Activated B cell treated with CpG ODN at 0.5 μM for 24 hours (primary cell): ENCODE measurements at regions not wholly inside any gene's neighbourhood (a gene's known extent, or its start where the extent isn't known, plus 50 kb on each side); places are given as distances from the start of the nearest gene placed in this dataset.

Source experiments
- ATAC-seq: fragments of 200-7000 bp; cut with Tn5 transposase; one replicate; pipeline ENCODE4 v1.10.0; 2021; ENCODE audit warnings: low read depth, mild to moderate bottlenecking, moderate library complexity
- CTCF ChIA-PET: fragments of 350-600 bp; sonication (Branson Sonifier 250); formaldehyde crosslinking; loops from one replicate; lab custom pipeline; 2021; ENCODE audit warnings: antibody characterized with exemption; lab: Charles Lee
- POLR2A ChIA-PET: fragments of 350-600 bp; sonication (Branson Sonifier 250); formaldehyde crosslinking; loops from one replicate; lab custom pipeline; 2021; ENCODE audit warnings: antibody characterized with exemption; lab: Charles Lee
- DNase-seq: peaks from one replicate; pipeline ENCODE4 v3.0.0; 2022
- H3K27ac Mint-ChIP-seq: one replicate; pipeline ENCODE4 v1.8.0; 2020; ENCODE audit warnings: mixed read lengths
- H3K27me3 Mint-ChIP-seq: one replicate; pipeline ENCODE4 v1.8.0; 2021; ENCODE audit warnings: mixed read lengths
- H3K36me3 Mint-ChIP-seq: one replicate; pipeline ENCODE4 v1.8.0; 2021; ENCODE audit warnings: low read depth, mixed read lengths
- H3K4me1 Mint-ChIP-seq: one replicate; pipeline ENCODE4 v1.8.0; 2021; ENCODE audit warnings: mixed read lengths
- H3K4me3 Mint-ChIP-seq: one replicate; pipeline ENCODE4 v1.8.0; 2020; ENCODE audit warnings: mild to moderate bottlenecking, mixed read lengths
- H3K9me3 Mint-ChIP-seq: one replicate; pipeline ENCODE4 v1.8.0; 2020; ENCODE audit warnings: mixed read lengths
- CTCF ChIP-seq: fragments of 200-600 bp; IDR thresholded peaks from one replicate; pipeline ENCODE4 v1.8.0; 2022; ENCODE audit warnings: antibody characterized with exemption, mild to moderate bottlenecking
- intact Hi-C: fragments of 100-400 bp; cut with micrococcal nuclease; formaldehyde crosslinking; loops from one replicate; pipeline ENCODE4 v1.15.1; 2024

DNA sequence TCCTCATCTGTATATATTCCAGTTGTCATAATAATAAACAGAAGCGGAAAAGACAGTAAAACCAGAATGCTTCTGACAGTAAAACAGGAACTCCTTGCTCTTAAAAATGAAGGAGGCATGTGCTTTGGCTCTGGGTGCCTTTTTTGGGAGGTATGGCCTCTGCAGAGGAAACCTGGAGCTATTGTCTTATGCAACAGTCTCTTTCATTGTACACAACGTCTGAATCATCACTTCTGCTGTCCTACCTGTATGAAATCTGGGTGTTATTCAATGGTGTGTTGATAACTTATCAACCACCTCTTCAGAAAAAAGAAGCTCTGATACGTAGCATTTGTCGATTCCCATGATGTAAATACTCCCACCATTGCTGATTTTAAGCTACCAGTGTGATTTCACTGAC is 64.8 kb downstream of the CDCA7 start:
- H3K27ac Mint-ChIP-seq = no peak overlapping the region

DNA sequence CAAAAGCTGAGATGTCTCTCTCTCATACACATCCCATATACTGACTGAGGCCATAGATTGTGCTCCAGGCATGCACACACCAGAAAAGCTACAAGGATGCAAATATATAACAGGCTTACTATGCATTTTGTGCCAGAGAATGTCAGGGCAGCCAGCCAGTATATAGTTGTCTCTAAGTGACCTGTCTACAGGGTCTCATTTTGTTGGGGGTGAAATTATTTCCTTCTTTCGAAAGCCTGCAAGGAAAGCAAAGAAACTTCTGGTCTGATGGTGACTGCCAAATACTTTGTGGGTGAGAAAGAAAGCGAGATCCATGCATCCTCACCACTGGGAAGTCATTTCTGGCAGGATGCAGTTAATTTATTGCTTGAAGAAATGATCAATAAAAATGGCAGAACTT is 70.2 kb downstream of the CDCA7 start:
- no peak for TF ChIP-seq CTCF
- Mint-ChIP-seq H3K9me3 (no peaks in the 10 kb centered on the region), H3K4me1 (no peaks in the 10 kb centered on the region), H3K27ac (no peak overlapping the region), H3K27me3 (peaks cover 30% of the 10 kb centered on the region), H3K4me3 (no peak overlapping the region), H3K36me3 (no peaks in the 10 kb centered on the region)
- POLR2A ChIA-PET = no interaction called here
- CTCF ChIA-PET = no interaction called here
- ATAC-seq (no peak), DNase-seq (no peak)
- intact Hi-C loops = no loop called here

More for the DNA sequence above, 64.8 kb downstream of the CDCA7 start:
- CTCF ChIA-PET = interaction anchor here (0.9 kb wide), 1 partner anchor 18 kb away, joined by 4 read pairs; no protein-coding TSS in a partner anchor
- H3K4me3 Mint-ChIP-seq = no peak overlapping the region
- H3K9me3 Mint-ChIP-seq = no peaks in the 10 kb centered on the region
- DNase-seq = no peak
- TF ChIP-seq CTCF = no peak
- ATAC-seq = no peak
- no peaks in the 10 kb centered on the region for H3K4me1 Mint-ChIP-seq
- intact Hi-C loops = no loop called here
- no peaks in the 10 kb centered on the region for H3K36me3 Mint-ChIP-seq
- POLR2A ChIA-PET = no interaction called here
- H3K27me3 Mint-ChIP-seq = peaks cover 33% of the 10 kb centered on the region

DNA sequence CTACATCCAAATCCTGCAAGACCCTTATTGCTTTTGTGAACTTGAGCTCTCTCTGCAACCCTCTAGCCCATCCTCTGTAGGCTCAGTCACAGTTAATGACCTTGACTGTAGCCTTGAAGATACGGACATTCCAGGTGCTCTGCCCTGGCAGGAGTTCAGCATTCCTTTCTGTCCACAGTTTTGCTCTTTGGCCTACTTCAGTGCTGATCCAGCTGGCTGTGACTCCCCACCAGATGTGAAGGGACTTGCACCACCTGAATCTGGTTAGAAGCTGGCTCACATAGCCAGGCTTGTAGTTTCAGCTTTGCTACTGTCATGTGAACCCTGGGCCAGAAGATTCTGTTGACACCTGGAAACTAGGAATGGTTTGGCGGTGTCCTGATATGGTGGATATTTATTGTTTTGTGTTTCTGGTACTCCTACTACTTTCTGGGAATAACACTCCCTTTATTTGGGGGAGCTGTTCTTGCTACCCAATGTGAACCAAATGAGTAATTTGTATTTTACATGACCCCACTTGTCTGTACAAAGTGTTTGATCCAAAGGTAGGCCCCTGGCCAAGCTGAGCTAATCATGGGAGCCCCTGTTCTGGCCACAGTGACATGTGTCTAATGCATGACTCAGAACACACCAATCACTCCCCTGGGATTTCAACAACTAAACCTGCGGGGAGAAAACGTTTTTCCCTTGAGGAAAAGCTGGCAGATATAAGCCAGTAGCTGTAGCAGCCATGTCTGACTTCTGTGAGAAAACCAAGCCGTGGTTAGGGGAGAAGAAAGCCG is 73.4 kb downstream of the CDCA7 start:
- DNase-seq = no peak
- H3K27ac Mint-ChIP-seq = no peak overlapping the region
- no peaks in the 10 kb centered on the region for H3K9me3 Mint-ChIP-seq
- intact Hi-C loops = no loop called here
- H3K4me3 Mint-ChIP-seq = no peak overlapping the region
- no peaks in the 10 kb centered on the region for H3K36me3 Mint-ChIP-seq
- no peak for ATAC-seq
- H3K4me1 Mint-ChIP-seq = peaks cover 6% of the 10 kb centered on the region
- ChIA-PET CTCF (no interaction called here), POLR2A (no interaction called here)
- H3K27me3 Mint-ChIP-seq = peaks cover 25% of the 10 kb centered on the region
- TF ChIP-seq CTCF = no peak

GRCh38 chr2:173431191-173431590 is 76.5 kb downstream of the CDCA7 start:
- Mint-ChIP-seq H3K4me3 (no peak overlapping the region), H3K27ac (no peak overlapping the region), H3K36me3 (no peaks in the 10 kb centered on the region), H3K27me3 (peaks cover 29% of the 10 kb centered on the region), H3K4me1 (peaks cover 6% of the 10 kb centered on the region), H3K9me3 (no peaks in the 10 kb centered on the region)
- intact Hi-C loops = no loop called here
- ChIA-PET POLR2A (no interaction called here), CTCF (no interaction called here)
- no peak for ATAC-seq
- DNase-seq = no peak
- TF ChIP-seq CTCF = no peak

- no peak for DNase-seq
- Mint-ChIP-seq H3K27me3 (peaks cover 28% of the 10 kb centered on the region), H3K36me3 (no peaks in the 10 kb centered on the region), H3K4me3 (no peak overlapping the region), H3K4me1 (peaks cover 6% of the 10 kb centered on the region), H3K27ac (no peak overlapping the region), H3K9me3 (no peaks in the 10 kb centered on the region)
- POLR2A ChIA-PET = no interaction called here
- TF ChIP-seq CTCF = no peak
- intact Hi-C loops = no loop called here
- CTCF ChIA-PET = no interaction called here
- ATAC-seq = no peak
Observed at GRCh38 chr2:173432049-173432754, 77.5 kb downstream of the CDCA7 start.
